HepG2 (cell line): ENCODE measurements at regions not wholly inside any gene's neighbourhood (a gene's known extent, or its start where the extent isn't known, plus 50 kb on each side); places are given as distances from the start of the nearest gene placed in this dataset.

Source experiments
- ATAC-seq: fragments of 200-7000 bp; cut with Tn5 transposase; 3 replicates; pipeline ENCODE4 v1.9.1; 2020; ENCODE audit warnings: mild to moderate bottlenecking, moderate library complexity
- BruUV-seq: library from RNA; stranded (reverse); fragments of 400-500 nt; replicated peaks from 2 replicates; lab custom pipeline; 2021; lab: Mats Ljungman, UMichigan
- CTCF ChIA-PET: fragments of 300-600 bp; formaldehyde crosslinking; extraction: SDS; loops from one replicate; lab custom pipeline; 2021; ENCODE audit warnings: low total read pairs, inconsistent platforms, low intra/inter-chr PET ratio; lab: Yijun Ruan, JAX
- POLR2A ChIA-PET: fragments of 350-600 bp; sonication (Branson Sonifier 250); formaldehyde crosslinking; loops from one replicate; lab custom pipeline; 2020; ENCODE audit warnings: antibody characterized with exemption, inconsistent platforms; lab: Yijun Ruan, JAX
- DNase-seq: peaks from one replicate; pipeline ENCODE4 v3.0.0-alpha.2; 2015; ENCODE audit warnings: low spot score
- FAIRE-seq: peaks from 3 replicates; lab custom pipeline; 2011; peaks lifted over from hg19 to GRCh38; lab: Jason Lieb, UNC
- H2AFZ ChIP-seq: one replicate; pipeline ENCODE4 v1.6.1; 2011; ENCODE audit warnings: low read length, inconsistent platforms
- H3K27ac ChIP-seq: fragments of 300-600 bp; 3 replicates; pipeline ENCODE4 v1.8.0; 2011; ENCODE audit warnings: mixed run types, mild to moderate bottlenecking, mixed read lengths, low read length, inconsistent platforms; ENCODE audit not compliant: insufficient read depth; ENCODE audit errors: extremely low read length
- H3K27me3 ChIP-seq, 2 experiments: fragments of 200-600 bp in 1 of 2; 2 replicates in 1 of 2; 3 replicates in 1 of 2; pipeline versions ENCODE4 v1.6.0 to v1.8.0; 2011; ENCODE audit warnings: low read length in 2 of 2, mild to moderate bottlenecking in 2 of 2, moderate library complexity in 2 of 2, inconsistent platforms in 1 of 2; ENCODE audit not compliant: insufficient read depth in 2 of 2, control insufficient read depth in 1 of 2
- H3K36me3 ChIP-seq, 2 experiments: fragments of 200-600 bp in 1 of 2; replicated peaks in 1 of 2; 2 replicates in 1 of 2; 3 replicates in 1 of 2; pipeline versions ENCODE4 v1.5.1 to v1.8.0; 2011; ENCODE audit warnings: low read length in 2 of 2, inconsistent platforms in 1 of 2; ENCODE audit not compliant: insufficient read depth in 2 of 2, control insufficient read depth in 1 of 2
- H3K4me1 ChIP-seq: 2 replicates; pipeline ENCODE4 v1.5.1; 2012; ENCODE audit warnings: low read length, inconsistent platforms; ENCODE audit not compliant: insufficient read depth
- H3K4me2 ChIP-seq: 2 replicates; pipeline ENCODE4 v1.6.0; 2011; ENCODE audit warnings: low read depth, low read length, inconsistent platforms
- H3K4me3 ChIP-seq, 3 experiments: fragments of 200-600 bp in 1 of 3; sonication (generic), shearing (Covaris generic) in 1 of 3; replicated peaks in 1 of 3; 2 replicates each; pipeline ENCODE4 v1.5.1; 2011 to 2016; ENCODE audit warnings: low read length in 3 of 3, inconsistent platforms in 2 of 3, low read depth in 2 of 3, mild to moderate bottlenecking in 2 of 3, control low read depth in 1 of 3, mixed read lengths in 1 of 3; ENCODE audit not compliant: insufficient read depth in 1 of 3
- H3K79me2 ChIP-seq: one replicate; pipeline ENCODE4 v1.6.1; 2011; ENCODE audit warnings: low read length, inconsistent platforms; ENCODE audit not compliant: insufficient read depth
- H3K9ac ChIP-seq: 2 replicates; pipeline ENCODE4 v1.6.0; 2011; ENCODE audit warnings: mild to moderate bottlenecking, low read depth, low read length, inconsistent platforms; ENCODE audit not compliant: insufficient read depth
- H3K9me3 ChIP-seq: 2 replicates; pipeline ENCODE4 v1.5.1; 2012; ENCODE audit warnings: mild to moderate bottlenecking, low read length
- H4K20me1 ChIP-seq: 2 replicates; pipeline ENCODE4 v1.6.0; 2011; ENCODE audit warnings: inconsistent platforms, mild to moderate bottlenecking, low read length, moderate library complexity; ENCODE audit not compliant: insufficient read depth
- BRD4 ChIP-seq: sonication (generic); formaldehyde crosslinking; IDR thresholded peaks from 2 replicates; pipeline ENCODE4 v1.4.0; 2020; ENCODE audit warnings: missing genetic modification reagents
- KDM3A ChIP-seq: IDR thresholded peaks from 2 replicates; pipeline ENCODE4 v1.6.1; 2018; ENCODE audit warnings: low read depth, missing compliant biosample characterization
- KMT2B ChIP-seq: IDR thresholded peaks from 2 replicates; pipeline ENCODE4 v1.6.1; 2016; ENCODE audit warnings: missing genetic modification reagents, missing compliant biosample characterization
- RFXANK ChIP-seq: IDR thresholded peaks from 2 replicates; pipeline ENCODE4 v1.6.1; 2016
- TGIF2 ChIP-seq: IDR thresholded peaks from 2 replicates; pipeline ENCODE4 v1.6.1; 2016; ENCODE audit warnings: control low read depth, missing compliant biosample characterization
- ZNF251 ChIP-seq: sonication (generic); formaldehyde crosslinking; IDR thresholded peaks from 2 replicates; pipeline ENCODE4 v1.9.0; 2021; ENCODE audit warnings: mild to moderate bottlenecking, missing genetic modification reagents
- ZNF383 ChIP-seq: sonication (generic); formaldehyde crosslinking; IDR thresholded peaks from 2 replicates; pipeline ENCODE4 v1.4.0; 2020; ENCODE audit warnings: missing genetic modification reagents, mild to moderate bottlenecking, borderline replicate concordance
- WGBS: methylation state at CpG from one replicate; pipeline ENCODE4 v1.1.6; 2017; ENCODE audit warnings: low lambda C conversion rate; 5-methylcytosine and 5-hydroxymethylcytosine counted together
- in situ Hi-C: cut with HindIII; loops from 2 replicates; pipeline ENCODE4 v1.10.0; 2017; ENCODE audit warnings: low pct_unique_long_range_greater_than_20kb; ENCODE audit not compliant: extremely low pct_ligation_motif_present
- intact Hi-C: fragments of 100-400 bp; cut with micrococcal nuclease; formaldehyde crosslinking; loops from one replicate; pipeline ENCODE4 v1.10.0; 2022; ENCODE audit not compliant: unreplicated experiment
- TF ChIP-seq, protein P1 (sequence below): sonication (generic); formaldehyde crosslinking; IDR thresholded peaks from 2 replicates; pipeline ENCODE4 v1.8.0; 2022; ENCODE audit warnings: missing genetic modification reagents, low read depth, mild to moderate bottlenecking, borderline replicate concordance
- TF ChIP-seq, protein P2 (sequence below): sonication (generic); formaldehyde crosslinking; IDR thresholded peaks from 2 replicates; pipeline ENCODE4 v1.8.0; 2022; ENCODE audit warnings: low read depth, missing genetic modification reagents
- TF ChIP-seq, protein P3 (sequence below): sonication (generic); formaldehyde crosslinking; conservative IDR thresholded peaks from 2 replicates; pipeline ENCODE4 v1.5.0; 2020; ENCODE audit warnings: missing genetic modification reagents
- TF ChIP-seq, protein P4 (sequence below): sonication (generic); formaldehyde crosslinking; IDR thresholded peaks from 2 replicates; pipeline ENCODE4 v1.4.0; 2020; ENCODE audit warnings: missing genetic modification reagents
- TF ChIP-seq, protein P5 (sequence below): sonication (generic); formaldehyde crosslinking; IDR thresholded peaks from 2 replicates; pipeline ENCODE4 v1.5.1; 2020; ENCODE audit warnings: mild to moderate bottlenecking, missing genetic modification reagents
- TF ChIP-seq, protein P6 (sequence below): sonication (generic); formaldehyde crosslinking; conservative IDR thresholded peaks from 2 replicates; pipeline ENCODE4 v1.8.0; 2022; ENCODE audit warnings: mild to moderate bottlenecking, moderate library complexity, missing genetic modification reagents

DNA sequence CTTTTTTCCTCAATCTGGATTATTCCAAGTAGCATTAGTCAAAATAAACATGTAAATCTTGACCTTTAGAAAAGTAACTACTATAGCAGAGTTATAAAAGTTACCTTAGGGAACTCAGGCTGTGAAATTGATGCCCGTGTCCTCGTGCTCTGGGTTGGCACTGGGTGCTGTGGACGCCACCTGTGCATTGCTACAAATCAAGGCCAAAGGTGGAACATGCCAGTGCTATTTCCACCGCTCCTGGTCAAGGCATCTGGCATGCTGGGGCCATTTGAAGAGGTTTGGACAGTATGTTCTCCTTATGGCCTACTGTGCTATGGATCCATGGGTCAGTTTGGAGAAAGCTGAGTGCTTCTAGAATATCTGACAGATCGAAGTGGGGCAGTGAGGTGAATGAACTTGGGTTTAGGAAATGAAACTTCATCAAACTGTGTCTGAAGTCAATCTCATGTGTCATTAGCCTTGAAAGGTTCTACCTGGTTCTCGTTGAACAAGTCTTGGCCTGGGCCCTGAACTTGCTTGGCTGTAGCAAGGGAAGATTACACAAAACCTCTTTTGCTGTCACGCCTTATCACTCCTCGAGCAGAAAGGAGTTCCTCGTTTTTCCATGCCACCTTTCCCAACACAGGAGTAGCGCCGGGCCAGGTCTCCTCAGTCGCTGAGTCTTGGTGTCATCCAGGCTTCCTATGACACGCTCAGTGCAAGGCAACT is 397.6 kb upstream of the RGMA start:
- in situ Hi-C loops (no loop called here), intact Hi-C loops (no loop called here)
- Histone ChIP-seq H4K20me1 (no peaks in the 10 kb centered on the region), H3K79me2 (no peaks in the 10 kb centered on the region), H3K4me2 (no peak overlapping the region), H3K9me3 (no peaks in the 10 kb centered on the region), H2AFZ (no peak overlapping the region), H3K4me3 (no peak overlapping the region), H3K9ac (no peak overlapping the region), H3K36me3 (no peaks in the 10 kb centered on the region), H3K27me3 (no peaks in the 10 kb centered on the region), H3K27ac (no peak overlapping the region), H3K4me1 (no peaks in the 10 kb centered on the region)
- ATAC-seq (no peak), FAIRE-seq (no peak), DNase-seq (no peak)
- WGBS: 38% methylated on average over 11 of the region's 13 CpGs
- no TSS peak for BruUV-seq
- ChIA-PET CTCF (no interaction called here), POLR2A (no interaction called here)
- no peak for TF ChIP-seq KMT2B (CRISPR knock-in tag)
- TF ChIP-seq, protein P1, sequence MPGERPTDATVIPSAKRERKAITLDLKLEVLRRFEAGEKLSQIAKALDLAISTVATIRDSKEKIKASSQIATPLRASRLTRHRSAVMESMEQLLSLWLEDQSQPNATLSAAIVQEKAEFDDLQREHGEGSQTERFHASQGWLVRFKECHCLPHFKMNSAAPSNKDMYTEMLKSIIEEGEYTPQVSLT (CRISPR knock-in tag): no peak
- TF ChIP-seq BRD4 (CRISPR knock-in tag): no peak
- TF ChIP-seq, protein P2, sequence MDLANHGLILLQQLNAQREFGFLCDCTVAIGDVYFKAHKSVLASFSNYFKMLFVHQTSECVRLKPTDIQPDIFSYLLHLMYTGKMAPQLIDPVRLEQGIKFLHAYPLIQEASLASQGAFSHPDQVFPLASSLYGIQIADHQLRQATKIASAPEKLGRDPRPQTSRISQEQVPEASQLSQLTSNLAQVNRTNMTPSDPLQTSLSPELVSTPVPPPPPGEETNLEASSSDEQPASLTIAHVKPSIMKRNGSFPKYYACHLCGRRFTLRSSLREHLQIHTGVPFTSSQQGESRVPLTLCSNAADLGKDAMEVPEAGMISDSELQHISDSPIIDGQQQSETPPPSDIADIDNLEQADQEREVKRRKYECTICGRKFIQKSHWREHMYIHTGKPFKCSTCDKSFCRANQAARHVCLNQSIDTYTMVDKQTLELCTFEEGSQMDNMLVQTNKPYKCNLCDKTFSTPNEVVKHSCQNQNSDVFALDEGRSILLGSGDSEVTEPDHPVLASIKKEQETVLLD: no peak
- TF ChIP-seq ZNF383 (CRISPR knock-in tag): no peak
- TF ChIP-seq TGIF2 (CRISPR knock-in tag): no peak
- no peak for TF ChIP-seq ZNF251 (CRISPR knock-in tag)
- TF ChIP-seq, protein P3, sequence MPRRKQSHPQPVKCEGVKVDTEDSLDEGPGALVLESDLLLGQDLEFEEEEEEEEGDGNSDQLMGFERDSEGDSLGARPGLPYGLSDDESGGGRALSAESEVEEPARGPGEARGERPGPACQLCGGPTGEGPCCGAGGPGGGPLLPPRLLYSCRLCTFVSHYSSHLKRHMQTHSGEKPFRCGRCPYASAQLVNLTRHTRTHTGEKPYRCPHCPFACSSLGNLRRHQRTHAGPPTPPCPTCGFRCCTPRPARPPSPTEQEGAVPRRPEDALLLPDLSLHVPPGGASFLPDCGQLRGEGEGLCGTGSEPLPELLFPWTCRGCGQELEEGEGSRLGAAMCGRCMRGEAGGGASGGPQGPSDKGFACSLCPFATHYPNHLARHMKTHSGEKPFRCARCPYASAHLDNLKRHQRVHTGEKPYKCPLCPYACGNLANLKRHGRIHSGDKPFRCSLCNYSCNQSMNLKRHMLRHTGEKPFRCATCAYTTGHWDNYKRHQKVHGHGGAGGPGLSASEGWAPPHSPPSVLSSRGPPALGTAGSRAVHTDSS (CRISPR knock-in tag): no peak
- TF ChIP-seq RFXANK (CRISPR knock-in tag): no peak
- TF ChIP-seq, protein P4, sequence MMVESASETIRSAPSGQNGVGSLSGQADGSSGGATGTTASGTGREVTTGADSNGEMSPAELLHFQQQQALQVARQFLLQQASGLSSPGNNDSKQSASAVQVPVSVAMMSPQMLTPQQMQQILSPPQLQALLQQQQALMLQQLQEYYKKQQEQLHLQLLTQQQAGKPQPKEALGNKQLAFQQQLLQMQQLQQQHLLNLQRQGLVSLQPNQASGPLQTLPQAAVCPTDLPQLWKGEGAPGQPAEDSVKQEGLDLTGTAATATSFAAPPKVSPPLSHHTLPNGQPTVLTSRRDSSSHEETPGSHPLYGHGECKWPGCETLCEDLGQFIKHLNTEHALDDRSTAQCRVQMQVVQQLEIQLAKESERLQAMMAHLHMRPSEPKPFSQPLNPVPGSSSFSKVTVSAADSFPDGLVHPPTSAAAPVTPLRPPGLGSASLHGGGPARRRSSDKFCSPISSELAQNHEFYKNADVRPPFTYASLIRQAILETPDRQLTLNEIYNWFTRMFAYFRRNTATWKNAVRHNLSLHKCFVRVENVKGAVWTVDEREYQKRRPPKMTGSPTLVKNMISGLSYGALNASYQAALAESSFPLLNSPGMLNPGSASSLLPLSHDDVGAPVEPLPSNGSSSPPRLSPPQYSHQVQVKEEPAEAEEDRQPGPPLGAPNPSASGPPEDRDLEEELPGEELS: no peak
- TF ChIP-seq KDM3A: no peak
- TF ChIP-seq, protein P5, sequence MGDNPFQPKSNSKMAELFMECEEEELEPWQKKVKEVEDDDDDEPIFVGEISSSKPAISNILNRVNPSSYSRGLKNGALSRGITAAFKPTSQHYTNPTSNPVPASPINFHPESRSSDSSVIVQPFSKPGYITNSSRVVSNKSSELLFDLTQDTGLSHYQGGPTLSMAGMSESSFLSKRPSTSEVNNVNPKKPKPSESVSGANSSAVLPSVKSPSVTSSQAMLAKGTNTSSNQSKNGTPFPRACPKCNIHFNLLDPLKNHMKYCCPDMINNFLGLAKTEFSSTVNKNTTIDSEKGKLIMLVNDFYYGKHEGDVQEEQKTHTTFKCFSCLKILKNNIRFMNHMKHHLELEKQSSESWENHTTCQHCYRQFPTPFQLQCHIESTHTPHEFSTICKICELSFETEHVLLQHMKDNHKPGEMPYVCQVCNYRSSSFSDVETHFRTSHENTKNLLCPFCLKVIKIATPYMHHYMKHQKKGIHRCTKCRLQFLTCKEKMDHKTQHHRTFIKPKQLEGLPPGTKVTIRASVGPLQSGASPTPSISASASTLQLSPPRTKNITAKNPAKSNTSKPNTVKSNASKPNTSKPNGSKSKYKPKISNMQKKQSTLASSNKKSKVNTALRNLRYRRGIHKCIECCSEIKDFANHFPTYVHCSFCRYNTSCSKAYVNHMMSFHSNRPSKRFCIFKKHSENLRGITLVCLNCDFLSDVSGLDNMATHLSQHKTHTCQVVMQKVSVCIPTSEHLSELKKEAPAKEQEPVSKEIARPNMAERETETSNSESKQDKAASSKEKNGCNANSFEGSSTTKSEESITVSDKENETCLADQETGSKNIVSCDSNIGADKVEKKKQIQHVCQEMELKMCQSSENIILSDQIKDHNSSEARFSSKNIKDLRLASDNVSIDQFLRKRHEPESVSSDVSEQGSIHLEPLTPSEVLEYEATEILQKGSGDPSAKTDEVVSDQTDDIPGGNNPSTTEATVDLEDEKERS (CRISPR knock-in tag): no peak
- TF ChIP-seq, protein P6, sequence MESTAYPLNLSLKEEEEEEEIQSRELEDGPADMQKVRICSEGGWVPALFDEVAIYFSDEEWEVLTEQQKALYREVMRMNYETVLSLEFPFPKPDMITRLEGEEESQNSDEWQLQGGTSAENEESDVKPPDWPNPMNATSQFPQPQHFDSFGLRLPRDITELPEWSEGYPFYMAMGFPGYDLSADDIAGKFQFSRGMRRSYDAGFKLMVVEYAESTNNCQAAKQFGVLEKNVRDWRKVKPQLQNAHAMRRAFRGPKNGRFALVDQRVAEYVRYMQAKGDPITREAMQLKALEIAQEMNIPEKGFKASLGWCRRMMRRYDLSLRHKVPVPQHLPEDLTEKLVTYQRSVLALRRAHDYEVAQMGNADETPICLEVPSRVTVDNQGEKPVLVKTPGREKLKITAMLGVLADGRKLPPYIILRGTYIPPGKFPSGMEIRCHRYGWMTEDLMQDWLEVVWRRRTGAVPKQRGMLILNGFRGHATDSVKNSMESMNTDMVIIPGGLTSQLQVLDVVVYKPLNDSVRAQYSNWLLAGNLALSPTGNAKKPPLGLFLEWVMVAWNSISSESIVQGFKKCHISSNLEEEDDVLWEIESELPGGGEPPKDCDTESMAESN (CRISPR knock-in tag): no peak
